Chondrocyte (in vitro differentiated cells): ENCODE measurements at regions not wholly inside any gene's neighbourhood (a gene's known extent, or its start where the extent isn't known, plus 50 kb on each side); places are given as distances from the start of the nearest gene placed in this dataset.

Experiments used
- DNase-seq: peaks from one replicate; pipeline ENCODE4 v3.0.0; 2021; ENCODE audit warnings: mixed read lengths, low spot score
- H3K27ac Mint-ChIP-seq: one replicate; pipeline ENCODE4 v1.8.0; 2021; ENCODE audit warnings: mild to moderate bottlenecking, moderate library complexity, mixed read lengths; ENCODE audit not compliant: unreplicated experiment
- H3K27me3 Mint-ChIP-seq: 2 replicates; pipeline ENCODE4 v1.8.0; 2021; ENCODE audit warnings: low read depth, mixed read lengths
- H3K36me3 Mint-ChIP-seq: 2 replicates; pipeline ENCODE4 v1.8.0; 2021; ENCODE audit warnings: low read depth, mixed read lengths
- H3K4me1 Mint-ChIP-seq: 2 replicates; pipeline ENCODE4 v1.8.0; 2021; ENCODE audit warnings: low read depth, mild to moderate bottlenecking, mixed read lengths
- H3K4me3 Mint-ChIP-seq: one replicate; pipeline ENCODE4 v1.8.0; 2021; ENCODE audit warnings: mild to moderate bottlenecking, moderate library complexity, mixed read lengths; ENCODE audit not compliant: unreplicated experiment
- H3K9me3 Mint-ChIP-seq: 2 replicates; pipeline ENCODE4 v1.8.0; 2021; ENCODE audit warnings: low read depth, mixed read lengths
- TF ChIP-seq, protein P1 (sequence below): fragments of 200-600 bp; sonication (generic); IDR thresholded peaks from 2 replicates; pipeline ENCODE4 v1.5.0; 2021; ENCODE audit warnings: antibody characterized with exemption, mild to moderate bottlenecking, moderate library complexity

DNA sequence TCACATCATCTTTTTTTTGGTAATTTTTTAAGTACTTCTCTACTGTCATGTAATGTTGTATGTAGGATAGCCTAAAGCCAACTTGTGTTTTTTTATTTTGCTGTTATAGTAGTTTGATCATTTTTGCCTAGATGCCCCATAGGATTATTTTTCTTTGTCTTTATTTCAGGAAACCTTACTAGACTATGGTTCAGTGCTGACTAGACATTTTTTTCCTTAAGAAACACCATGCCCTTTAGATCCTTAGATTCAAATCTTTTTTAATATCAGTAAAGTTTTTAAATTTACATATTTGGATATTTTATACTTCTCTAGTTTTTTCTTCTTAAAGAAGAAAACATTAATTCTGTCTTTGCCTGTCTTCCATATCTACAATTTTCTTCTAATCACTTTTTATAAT lies 221.3 kb downstream of the IDS start:
- TF ChIP-seq, protein P1, sequence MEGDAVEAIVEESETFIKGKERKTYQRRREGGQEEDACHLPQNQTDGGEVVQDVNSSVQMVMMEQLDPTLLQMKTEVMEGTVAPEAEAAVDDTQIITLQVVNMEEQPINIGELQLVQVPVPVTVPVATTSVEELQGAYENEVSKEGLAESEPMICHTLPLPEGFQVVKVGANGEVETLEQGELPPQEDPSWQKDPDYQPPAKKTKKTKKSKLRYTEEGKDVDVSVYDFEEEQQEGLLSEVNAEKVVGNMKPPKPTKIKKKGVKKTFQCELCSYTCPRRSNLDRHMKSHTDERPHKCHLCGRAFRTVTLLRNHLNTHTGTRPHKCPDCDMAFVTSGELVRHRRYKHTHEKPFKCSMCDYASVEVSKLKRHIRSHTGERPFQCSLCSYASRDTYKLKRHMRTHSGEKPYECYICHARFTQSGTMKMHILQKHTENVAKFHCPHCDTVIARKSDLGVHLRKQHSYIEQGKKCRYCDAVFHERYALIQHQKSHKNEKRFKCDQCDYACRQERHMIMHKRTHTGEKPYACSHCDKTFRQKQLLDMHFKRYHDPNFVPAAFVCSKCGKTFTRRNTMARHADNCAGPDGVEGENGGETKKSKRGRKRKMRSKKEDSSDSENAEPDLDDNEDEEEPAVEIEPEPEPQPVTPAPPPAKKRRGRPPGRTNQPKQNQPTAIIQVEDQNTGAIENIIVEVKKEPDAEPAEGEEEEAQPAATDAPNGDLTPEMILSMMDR = no peak
- Mint-ChIP-seq H3K27me3 (no peaks in the 10 kb centered on the region), H3K27ac (no peak overlapping the region), H3K4me1 (peaks cover 6% of the 10 kb centered on the region), H3K9me3 (peaks cover 18% of the 10 kb centered on the region), H3K4me3 (no peak overlapping the region), H3K36me3 (no peaks in the 10 kb centered on the region)
- DNase-seq = no peak

DNA sequence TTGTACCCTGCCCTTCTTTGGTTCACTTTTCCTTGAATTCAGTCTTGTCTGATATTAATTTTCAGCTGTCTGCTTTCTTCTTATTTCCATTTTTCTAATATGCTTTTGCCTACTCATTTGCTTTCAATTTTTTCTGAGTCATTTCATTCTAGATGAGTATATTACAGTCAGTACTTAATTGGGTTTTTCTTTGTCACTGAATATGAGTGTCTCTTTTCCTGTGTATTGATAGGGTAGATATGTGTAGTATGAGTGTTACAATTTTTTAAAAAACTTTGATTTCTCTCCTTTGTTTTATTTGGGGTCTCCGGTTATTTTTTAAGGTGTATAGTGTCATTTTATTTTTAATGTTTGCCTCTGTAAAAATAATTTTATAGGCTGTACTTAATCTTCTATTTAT lies 222.2 kb downstream of the IDS start:
- Mint-ChIP-seq H3K4me3 (no peak overlapping the region), H3K27me3 (no peaks in the 10 kb centered on the region), H3K36me3 (no peaks in the 10 kb centered on the region), H3K4me1 (peaks cover 6% of the 10 kb centered on the region), H3K9me3 (peaks cover 18% of the 10 kb centered on the region), H3K27ac (no peak overlapping the region)
- TF ChIP-seq, protein P1 = no peak
- no peak for DNase-seq

DNA sequence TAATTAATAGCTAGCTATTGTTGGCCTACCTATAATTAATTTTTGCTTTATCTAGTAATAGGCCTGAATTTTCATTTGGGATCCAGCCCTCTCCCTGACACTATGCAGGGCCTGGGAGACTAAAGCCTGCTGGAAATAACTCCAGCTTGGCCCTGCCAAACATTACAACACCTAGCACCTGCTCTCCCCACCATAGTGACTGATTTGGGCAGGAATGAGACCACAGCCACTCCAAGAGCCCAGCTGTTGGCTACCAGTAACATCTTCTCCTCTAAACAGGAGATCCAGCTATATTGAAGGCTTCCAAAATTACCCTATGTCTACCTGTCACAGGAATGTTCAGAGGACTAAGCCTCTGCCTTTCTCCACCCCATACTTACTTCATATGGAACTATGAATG lies 225.1 kb downstream of the IDS start:
- H3K36me3 Mint-ChIP-seq = no peaks in the 10 kb centered on the region

DNA sequence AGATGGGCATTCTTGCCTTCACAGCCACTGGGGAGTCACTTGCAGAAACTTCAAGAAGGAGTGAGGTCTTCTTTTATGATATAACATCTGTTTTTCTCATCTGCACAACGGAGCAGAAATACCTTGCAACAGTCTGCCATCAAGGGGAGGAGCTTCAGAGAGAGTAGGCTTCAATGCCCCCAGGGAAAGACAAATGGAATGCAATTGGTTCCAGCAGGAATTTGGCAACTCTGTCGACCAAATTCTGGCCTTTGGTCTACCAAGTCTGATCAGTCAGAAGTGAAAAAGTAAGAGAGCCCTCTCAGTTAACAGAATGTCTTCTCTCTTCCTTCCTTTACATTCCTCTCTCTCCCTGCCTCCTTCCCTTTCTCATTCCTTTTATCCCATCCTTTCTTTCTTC lies 229.3 kb downstream of the IDS start:
- H3K9me3 Mint-ChIP-seq = peaks cover 17% of the 10 kb centered on the region
- H3K36me3 Mint-ChIP-seq = no peaks in the 10 kb centered on the region
- H3K27me3 Mint-ChIP-seq = no peaks in the 10 kb centered on the region
- TF ChIP-seq, protein P1 = no peak
- H3K27ac Mint-ChIP-seq = no peak overlapping the region
- no peak for DNase-seq
- H3K4me3 Mint-ChIP-seq = no peak overlapping the region
- peaks cover 24% of the 10 kb centered on the region for H3K4me1 Mint-ChIP-seq

More for the DNA sequence above, 225.1 kb downstream of the IDS start:
- H3K27me3 Mint-ChIP-seq = no peaks in the 10 kb centered on the region
- no peak overlapping the region for H3K4me3 Mint-ChIP-seq
- TF ChIP-seq, protein P1 = no peak
- H3K9me3 Mint-ChIP-seq = peaks cover 18% of the 10 kb centered on the region
- H3K4me1 Mint-ChIP-seq = peaks cover 8% of the 10 kb centered on the region
- no peak overlapping the region for H3K27ac Mint-ChIP-seq
- DNase-seq = no peak

DNA sequence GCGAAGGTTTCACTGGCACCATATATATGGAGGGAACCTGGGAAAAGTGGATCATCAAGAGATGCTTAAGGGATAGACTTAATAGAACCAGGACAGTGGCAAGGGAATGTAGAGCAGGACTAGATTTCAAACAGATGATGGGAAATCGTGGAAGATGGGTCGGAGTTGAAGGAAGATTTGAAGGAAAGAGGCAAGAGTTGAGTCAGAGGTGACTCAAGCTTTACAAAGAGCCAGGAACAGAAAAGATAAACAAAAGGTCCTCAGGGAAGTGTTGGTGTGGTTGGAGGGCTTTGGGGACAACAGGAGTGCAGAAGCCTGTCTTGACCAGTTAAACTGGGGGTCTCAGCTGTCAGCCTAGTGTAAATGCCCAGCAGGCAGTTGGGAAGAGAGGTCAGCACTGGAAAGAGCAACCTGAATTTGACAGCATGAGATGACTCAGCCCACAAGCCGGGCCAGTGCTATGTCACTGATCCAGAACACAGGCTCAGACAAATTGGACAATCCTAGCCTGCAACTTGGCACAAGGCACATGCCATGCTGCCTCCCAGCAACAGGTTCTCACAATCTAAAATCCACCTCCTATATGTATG lies 230.5 kb downstream of the IDS start:
- DNase-seq = no peak
- TF ChIP-seq, protein P1 = no peak
- no peak overlapping the region for H3K27ac Mint-ChIP-seq
- H3K4me3 Mint-ChIP-seq = no peak overlapping the region
- peaks cover 16% of the 10 kb centered on the region for H3K9me3 Mint-ChIP-seq
- no peaks in the 10 kb centered on the region for H3K36me3 Mint-ChIP-seq
- H3K4me1 Mint-ChIP-seq = peaks cover 24% of the 10 kb centered on the region
- H3K27me3 Mint-ChIP-seq = no peaks in the 10 kb centered on the region
